ENCODE measurements at regions not wholly inside any gene's neighbourhood (a gene's known extent, or its start where the extent isn't known, plus 50 kb on each side); places are given as distances from the start of the nearest gene placed in this dataset.
A peak's percentile ranks its signal among the peaks of the same experiment; 100 is the strongest.

DNA sequence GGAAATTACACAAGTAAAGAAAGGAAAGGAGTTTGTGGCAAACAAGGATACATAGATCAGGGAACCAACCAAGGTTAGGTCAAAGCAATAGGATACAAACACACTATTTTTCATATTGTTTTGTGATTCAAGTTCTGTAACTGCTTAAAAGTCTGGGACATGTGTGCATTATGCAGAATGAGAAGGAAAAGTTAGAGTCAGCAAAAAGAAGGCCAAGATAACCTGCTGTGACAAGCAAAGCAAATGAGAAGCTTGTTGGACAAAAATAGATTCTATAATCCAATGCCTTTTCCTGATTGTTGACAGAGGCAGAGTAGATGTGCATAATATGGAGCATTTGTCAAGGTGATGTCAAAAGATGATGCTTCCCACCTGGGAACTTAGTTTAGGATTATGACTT is 556.0 kb upstream of the CXADR start:
- Histone ChIP-seq H3K4me3 (no peak overlapping the region), H3K27me3 (no peaks in the 10 kb centered on the region), H3K9me3 (no peaks in the 10 kb centered on the region), H3K36me3 (no peaks in the 10 kb centered on the region)
- no peak for DNase-seq

GRCh38 chr21:16965424-16965823 is 547.4 kb upstream of the CXADR start:
- H3K36me3 ChIP-seq = no peaks in the 10 kb centered on the region
- peaks cover 9% of the 10 kb centered on the region; the same call in 1 of the 2 replicates for H3K9me3 ChIP-seq
- H3K4me3 ChIP-seq = no peak overlapping the region
- no peak for DNase-seq
- no peaks in the 10 kb centered on the region for H3K27me3 ChIP-seq

DNA sequence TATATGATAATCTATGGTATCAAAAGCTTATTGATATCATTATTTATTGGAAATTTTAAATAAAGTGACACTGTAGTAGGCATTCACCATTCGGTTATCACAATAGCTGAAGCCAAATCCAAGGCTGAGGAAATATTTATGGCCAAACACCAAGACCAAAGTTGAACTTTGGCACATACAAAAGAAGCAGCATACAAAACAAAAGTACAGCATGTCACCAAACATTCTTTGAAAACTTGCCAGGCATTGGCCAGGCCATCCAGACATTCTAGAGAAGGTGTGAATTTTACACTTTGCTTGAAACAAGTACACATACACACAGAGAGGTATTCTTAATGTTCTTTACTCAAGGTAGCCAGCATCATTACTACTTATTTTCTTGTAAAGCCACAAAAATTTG is 544.4 kb upstream of the CXADR start:
- Histone ChIP-seq H3K36me3 (no peaks in the 10 kb centered on the region), H3K4me3 (no peak overlapping the region), H3K27me3 (no peaks in the 10 kb centered on the region), H3K9me3 (peaks cover 9% of the 10 kb centered on the region; the same call in 1 of the 2 replicates)
- DNase-seq = no peak

DNA sequence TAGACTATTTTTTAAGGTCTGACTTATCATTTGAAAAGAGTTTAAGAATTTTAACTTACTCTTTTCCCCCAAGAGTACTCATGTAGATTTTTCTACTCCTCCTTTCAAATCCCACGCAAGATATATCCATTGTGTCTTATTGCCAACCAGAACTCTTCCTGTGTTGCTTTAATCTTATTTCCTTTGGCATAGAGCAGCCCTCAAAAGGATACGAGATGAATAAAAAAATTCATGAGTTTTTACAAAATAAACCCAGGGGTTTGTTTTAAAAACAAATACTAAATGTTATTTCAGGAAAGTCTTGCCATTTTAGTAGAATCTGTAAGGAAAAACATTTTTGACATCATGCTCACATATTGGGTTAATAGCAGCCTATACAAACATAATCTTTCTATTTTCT is 543.2 kb upstream of the CXADR start:
- Histone ChIP-seq H3K4me3 (no peak overlapping the region), H3K9me3 (peaks cover 9% of the 10 kb centered on the region; the same call in 1 of the 2 replicates), H3K36me3 (no peaks in the 10 kb centered on the region), H3K27me3 (no peaks in the 10 kb centered on the region)
- DNase-seq = no peak

GRCh38 chr21:16974060-16974459 is 538.8 kb upstream of the CXADR start:
- H3K27me3 ChIP-seq = no peaks in the 10 kb centered on the region
- no peaks in the 10 kb centered on the region for H3K36me3 ChIP-seq
- H3K9me3 ChIP-seq = no peaks in the 10 kb centered on the region
- no peak overlapping the region for H3K4me3 ChIP-seq
- DNase-seq = no peak

DNA sequence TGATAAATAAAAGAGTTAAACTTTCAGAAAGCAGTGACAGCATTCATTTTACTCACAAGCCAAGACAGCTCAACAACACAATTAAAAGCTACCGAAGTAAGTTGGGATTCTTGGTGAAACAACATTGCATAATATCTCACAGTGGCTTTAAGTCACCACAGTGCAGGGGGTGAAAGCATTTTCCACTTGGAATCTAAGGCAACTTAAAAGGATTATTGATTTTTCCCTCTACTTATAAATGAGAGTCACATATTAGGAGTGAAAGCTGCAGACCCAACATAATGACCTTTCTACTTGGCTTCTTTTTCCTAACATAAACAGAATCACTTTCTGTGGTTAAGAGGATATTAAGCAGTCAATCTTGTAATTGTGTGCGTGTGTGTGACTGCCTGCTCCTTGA is 536.6 kb upstream of the CXADR start:
- no peaks in the 10 kb centered on the region for H3K9me3 ChIP-seq
- H3K27me3 ChIP-seq = no peaks in the 10 kb centered on the region
- H3K4me3 ChIP-seq = no peak overlapping the region
- no peaks in the 10 kb centered on the region for H3K36me3 ChIP-seq
- DNase-seq = no peak

- Histone ChIP-seq H3K4me3 (no peak overlapping the region), H3K36me3 (no peaks in the 10 kb centered on the region), H3K27me3 (no peaks in the 10 kb centered on the region), H3K9me3 (no peaks in the 10 kb centered on the region)
- DNase-seq = no peak
Observed at GRCh38 chr21:16978309-16978895, 534.4 kb upstream of the CXADR start.

DNA sequence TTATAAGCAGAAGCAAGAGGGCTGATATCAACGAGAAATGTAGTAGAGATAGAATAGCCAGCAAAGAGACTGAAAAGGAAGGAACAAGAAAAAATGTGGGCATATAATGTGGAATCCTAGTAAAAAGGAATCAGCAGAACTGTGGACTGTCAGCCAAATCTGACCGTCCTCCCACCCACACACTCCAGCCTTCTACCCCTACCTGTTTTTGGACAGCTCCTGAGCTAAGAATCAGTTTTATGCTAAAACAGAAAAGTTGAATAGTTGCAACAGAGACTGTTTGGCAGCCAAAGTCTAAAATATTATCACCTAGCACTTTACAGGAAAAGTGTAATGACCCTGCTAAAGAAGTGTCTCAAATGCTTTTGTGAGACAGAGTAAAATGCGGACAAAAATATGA is 533.3 kb upstream of the CXADR start:
- DNase-seq = no peak
- Histone ChIP-seq H3K9me3 (no peaks in the 10 kb centered on the region), H3K4me3 (no peak overlapping the region), H3K36me3 (no peaks in the 10 kb centered on the region), H3K27me3 (no peaks in the 10 kb centered on the region)

DNA sequence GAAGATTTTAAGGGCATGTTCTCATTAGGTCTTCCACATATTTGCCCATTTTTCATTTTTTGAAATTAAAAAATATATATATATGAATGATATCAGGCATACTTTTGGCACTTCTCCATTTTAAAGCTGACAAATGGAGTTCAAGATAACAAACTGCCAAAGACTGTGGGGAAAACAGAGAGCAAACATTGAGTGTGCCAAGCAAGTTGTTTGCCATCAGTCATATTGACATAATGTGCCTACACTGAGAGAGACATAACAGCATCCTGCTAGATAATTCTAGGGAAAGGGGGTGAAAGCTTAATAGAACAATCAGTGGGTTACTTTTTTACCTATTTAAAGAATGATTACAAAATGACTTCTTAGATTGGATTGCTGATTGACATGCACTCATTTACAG is 529.4 kb upstream of the CXADR start:
- no peak for DNase-seq
- no peak overlapping the region for H3K4me3 ChIP-seq
- no peaks in the 10 kb centered on the region for H3K36me3 ChIP-seq
- no peaks in the 10 kb centered on the region for H3K27me3 ChIP-seq
- no peaks in the 10 kb centered on the region for H3K9me3 ChIP-seq

- 0 out of 2 replicates have a peak, but pooled peaks cover 2% of the 10 kb centered on the region for H3K9me3 ChIP-seq
Observed at GRCh38 chr21:16992448-16992847, 520.4 kb upstream of the CXADR start.

DNA sequence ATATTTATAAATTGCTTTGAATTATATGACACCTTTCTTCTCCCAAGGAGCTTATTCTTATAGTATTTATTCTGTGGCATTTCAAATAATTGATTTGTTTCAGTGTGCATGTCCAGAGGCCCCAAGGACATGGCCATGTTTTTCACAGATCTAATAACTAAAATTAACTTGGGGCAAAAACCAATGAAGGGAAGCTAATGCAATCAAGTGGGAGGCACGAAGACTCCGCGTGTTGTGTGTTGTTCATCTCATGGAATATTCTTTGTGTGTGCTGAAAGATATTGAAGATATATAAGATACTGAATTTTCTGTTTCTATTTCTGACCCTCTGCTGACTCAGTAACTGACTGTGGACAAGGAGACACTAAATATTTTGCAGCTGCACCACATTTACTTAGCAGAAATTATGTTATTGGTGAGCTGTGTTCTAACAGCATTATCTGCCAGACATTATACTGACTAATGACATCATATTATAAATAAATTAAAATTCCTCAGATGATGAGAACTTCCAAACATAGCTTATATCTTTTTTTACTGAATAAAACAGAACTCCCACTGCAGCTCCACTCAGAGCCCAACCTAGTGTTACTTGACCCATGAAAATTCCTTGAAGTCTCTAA is 519.3 kb upstream of the CXADR start:
- Histone ChIP-seq H3K9me3 (0 out of 2 replicates have a peak, but pooled peaks cover 2% of the 10 kb centered on the region), H3K36me3 (no peaks in the 10 kb centered on the region), H3K4me3 (no peak overlapping the region), H3K27me3 (no peaks in the 10 kb centered on the region)
- no peak for DNase-seq

More at GRCh38 chr21:16992448-16992847, 520.4 kb upstream of the CXADR start:
- H3K36me3 ChIP-seq = no peaks in the 10 kb centered on the region
- no peak overlapping the region for H3K4me3 ChIP-seq
- DNase-seq = no peak
- H3K27me3 ChIP-seq = no peaks in the 10 kb centered on the region

DNA sequence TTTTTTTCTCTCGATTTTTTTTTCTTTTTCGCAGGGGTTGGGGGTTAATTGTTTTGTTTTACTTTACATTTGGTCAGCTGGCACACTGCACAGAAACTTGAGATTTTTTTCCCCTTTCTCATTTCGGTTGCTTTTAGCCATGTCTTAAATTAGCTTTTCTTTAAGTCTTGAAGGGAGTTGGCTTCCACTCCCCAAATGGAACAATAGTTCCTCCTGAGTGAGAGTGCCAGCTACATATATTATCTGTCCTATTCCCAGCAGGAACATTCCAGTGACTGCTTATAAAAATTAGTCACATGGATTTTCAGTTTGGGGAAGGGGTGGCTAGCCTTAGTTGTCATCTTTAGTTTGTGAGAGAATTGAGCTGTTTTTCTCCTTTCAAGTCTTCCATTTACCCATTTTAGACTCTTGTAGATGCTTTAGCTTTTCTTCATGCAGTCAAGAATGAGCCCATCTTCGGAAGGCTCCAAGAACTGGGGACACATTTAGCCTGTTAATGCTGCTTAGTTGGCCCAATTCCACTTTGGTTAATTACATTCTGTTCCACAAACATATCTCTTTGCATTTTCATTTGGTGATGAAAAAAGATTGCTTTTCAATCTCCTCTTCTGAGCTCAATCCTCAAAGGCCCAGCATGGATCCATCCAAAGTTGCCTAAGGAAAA is 510.1 kb upstream of the CXADR start:
- Histone ChIP-seq H3K27me3 (no peaks in the 10 kb centered on the region), H3K4me3 (no peak overlapping the region), H3K36me3 (no peaks in the 10 kb centered on the region), H3K9me3 (no peaks in the 10 kb centered on the region)
- peak; percentile 18 for DNase-seq

DNA sequence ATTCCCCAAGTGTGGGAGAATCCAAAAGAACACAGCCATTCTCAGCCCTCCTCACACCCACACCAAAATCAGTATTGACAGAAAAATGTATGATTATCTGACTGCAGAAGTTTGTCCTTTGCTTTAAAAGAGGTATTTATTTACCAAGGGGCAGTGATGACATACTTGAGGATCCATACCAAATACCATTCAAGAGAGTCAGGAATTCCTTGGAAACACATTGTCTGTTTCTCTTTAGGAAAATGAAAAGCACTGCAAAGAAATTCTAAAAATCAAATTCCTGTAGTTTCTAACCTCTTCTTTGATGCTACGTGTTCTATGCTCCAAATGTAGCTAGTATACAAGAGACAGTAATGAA is 509.6 kb upstream of the CXADR start:
- DNase-seq = no peak
- Histone ChIP-seq H3K4me3 (no peak overlapping the region), H3K9me3 (no peaks in the 10 kb centered on the region), H3K27me3 (no peaks in the 10 kb centered on the region), H3K36me3 (no peaks in the 10 kb centered on the region)

DNA sequence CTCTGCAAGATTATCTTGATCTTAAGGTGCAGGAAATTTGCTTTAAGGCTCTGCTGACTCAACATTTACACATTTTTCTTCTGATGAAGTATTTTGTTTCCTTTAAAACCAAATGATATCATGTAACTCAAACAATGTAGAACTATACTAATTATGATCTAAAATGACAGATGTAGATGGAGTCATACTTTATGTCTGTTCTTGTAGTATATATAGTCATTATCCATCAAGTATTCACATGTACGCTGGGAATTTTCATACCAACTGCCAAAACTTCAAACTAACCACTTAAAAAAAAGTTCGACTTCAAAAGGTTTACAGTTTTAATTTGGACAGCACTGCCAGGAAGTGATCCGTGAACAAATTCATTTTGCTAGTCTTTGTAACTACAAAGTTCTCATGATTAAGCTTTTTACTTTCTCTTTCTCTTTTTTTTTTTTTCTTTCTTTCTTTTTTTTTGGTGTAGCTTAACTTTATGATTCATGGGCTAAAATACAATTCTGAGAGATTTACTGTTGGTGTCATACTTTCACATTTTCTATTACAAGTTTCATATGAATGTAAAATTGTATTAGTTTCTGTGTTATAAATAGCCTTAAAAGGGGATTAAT is 509.0 kb upstream of the CXADR start:
- Histone ChIP-seq H3K27me3 (no peaks in the 10 kb centered on the region), H3K36me3 (no peaks in the 10 kb centered on the region), H3K9me3 (no peaks in the 10 kb centered on the region), H3K4me3 (peak overlapping the region; percentile 27)
- DNase-seq = no peak

GRCh38 chr21:17032141-17032655 is 480.6 kb upstream of the CXADR start:
- Histone ChIP-seq H3K36me3 (no peaks in the 10 kb centered on the region), H3K27me3 (no peaks in the 10 kb centered on the region), H3K4me3 (no peak overlapping the region), H3K9me3 (no peaks in the 10 kb centered on the region; the same call in none of the 2 replicates)
- DNase-seq = no peak

GRCh38 chr21:17044696-17045095 is 468.1 kb upstream of the CXADR start:
- DNase-seq = no peak
- H3K36me3 ChIP-seq = no peaks in the 10 kb centered on the region
- H3K4me3 ChIP-seq = no peak overlapping the region
- H3K27me3 ChIP-seq = no peaks in the 10 kb centered on the region
- H3K9me3 ChIP-seq = no peaks in the 10 kb centered on the region

DNA sequence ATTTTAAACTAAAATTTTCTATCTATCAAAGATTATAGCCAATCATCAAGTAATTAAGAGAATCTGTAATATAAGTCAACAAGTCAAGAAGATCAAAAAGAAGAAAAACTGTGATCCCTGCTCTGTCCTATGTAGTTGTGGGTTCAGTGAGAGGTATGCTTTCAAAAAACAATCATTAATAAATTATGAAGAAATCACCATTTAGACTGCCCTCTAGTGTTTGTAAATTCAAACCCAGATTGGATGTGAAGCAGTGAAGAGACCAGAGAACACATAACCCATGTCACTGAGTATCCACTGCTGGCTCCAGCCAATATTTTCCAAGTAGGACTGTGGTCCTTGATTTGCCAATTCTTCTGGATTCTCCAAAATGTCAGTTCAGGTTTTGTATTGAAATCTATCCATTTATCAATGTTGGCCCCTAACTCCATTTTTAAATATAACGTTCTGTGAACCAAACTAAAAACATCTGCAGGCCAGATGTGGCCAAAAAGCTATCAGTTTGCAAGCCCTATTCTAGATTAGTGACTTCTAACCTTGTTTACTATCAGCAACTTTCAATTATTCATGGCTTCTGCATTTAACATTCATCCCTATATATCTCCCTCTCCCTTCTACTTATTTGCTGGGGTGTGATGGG is 467.5 kb upstream of the CXADR start:
- DNase-seq = no peak
- no peak overlapping the region for H3K4me3 ChIP-seq

More for the DNA sequence above, 467.5 kb upstream of the CXADR start:
- no peaks in the 10 kb centered on the region for H3K27me3 ChIP-seq
- no peaks in the 10 kb centered on the region for H3K36me3 ChIP-seq
- H3K9me3 ChIP-seq = no peaks in the 10 kb centered on the region

All from MG63 (cell line).